SH-SY5Y (cell line): ENCODE measurements at regions not wholly inside any gene's neighbourhood (a gene's known extent, or its start where the extent isn't known, plus 50 kb on each side); places are given as distances from the start of the nearest gene placed in this dataset.

Experiments used
- GATA2 ChIP-seq: IDR thresholded peaks from 2 replicates; pipeline ENCODE4 v1.6.1; 2011; ENCODE audit warnings: mild to moderate bottlenecking, low read depth, low read length
- GATA3 ChIP-seq: IDR thresholded peaks from 2 replicates; pipeline ENCODE4 v1.6.1; 2011; ENCODE audit warnings: low read depth, mild to moderate bottlenecking, low read length, moderate library complexity

DNA sequence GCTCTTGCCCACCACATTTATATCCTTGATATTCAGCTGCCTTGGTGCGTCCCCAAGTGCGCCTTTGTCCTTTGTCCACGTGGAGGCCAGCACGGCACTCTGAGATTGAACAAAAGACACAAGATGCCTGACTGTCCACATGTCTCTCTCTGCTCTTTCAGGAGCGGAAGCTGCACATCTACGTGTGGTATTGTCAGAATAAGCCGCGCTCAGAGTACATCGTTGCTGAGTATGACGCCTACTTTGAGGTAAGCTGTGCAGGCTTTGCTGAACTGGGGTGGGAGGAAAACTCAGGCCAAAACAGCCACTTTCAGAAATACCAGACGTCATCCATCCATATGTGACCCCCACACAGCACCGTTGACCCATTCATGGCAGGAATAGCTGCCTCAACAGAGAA, 72.0 kb upstream of the UMPS start:
- TF ChIP-seq GATA3 = no peak
- TF ChIP-seq GATA2 = no peak
